CD14-positive monocyte (primary cell): ENCODE measurements at regions not wholly inside any gene's neighbourhood (a gene's known extent, or its start where the extent isn't known, plus 50 kb on each side); places are given as distances from the start of the nearest gene placed in this dataset.

Source experiments
- DNase-seq, 3 donors: peaks; one replicate each; pipeline ENCODE4 v3.0.0-alpha.2; 2011 to 2022
- H2AFZ ChIP-seq: 2 replicates; pipeline ENCODE4 v1.6.0; 2012; ENCODE audit warnings: mild to moderate bottlenecking, low read depth, low read length, inconsistent platforms; ENCODE audit not compliant: insufficient read depth, poor library complexity, severe bottlenecking
- H3K27ac ChIP-seq, 2 donors: 1 replicate in 1 of 2; 2 replicates in 1 of 2; pipeline ENCODE4 v1.5.1; 2012 to 2013; ENCODE audit warnings: low read length in 2 of 2, control low read depth in 1 of 2, inconsistent platforms in 1 of 2, low read depth in 1 of 2, mild to moderate bottlenecking in 1 of 2
- H3K27me3 ChIP-seq, 2 donors: one replicate each; pipeline versions ENCODE4 v1.6.0 to v1.6.1; 2011 to 2013; ENCODE audit warnings: low read length in 2 of 2; ENCODE audit not compliant: control insufficient read depth in 2 of 2, insufficient read depth in 2 of 2
- H3K36me3 ChIP-seq, 2 donors: replicated peaks in 1 of 2; 1 replicate in 1 of 2; 2 replicates in 1 of 2; pipeline versions ENCODE4 v1.5.1 to v1.6.1; 2012 to 2013; ENCODE audit warnings: low read length in 2 of 2, control low read depth in 1 of 2, inconsistent platforms in 1 of 2, mild to moderate bottlenecking in 1 of 2; ENCODE audit not compliant: insufficient read depth in 2 of 2, control insufficient read depth in 1 of 2
- H3K4me1 ChIP-seq, 2 donors: 1 replicate in 1 of 2; 2 replicates in 1 of 2; pipeline versions ENCODE4 v1.5.1 to v1.6.1; 2012 to 2013; ENCODE audit warnings: low read length in 2 of 2, control low read depth in 1 of 2, inconsistent platforms in 1 of 2, mild to moderate bottlenecking in 1 of 2, moderate library complexity in 1 of 2; ENCODE audit not compliant: insufficient read depth in 2 of 2, control insufficient read depth in 1 of 2
- H3K4me2 ChIP-seq: replicated peaks from 2 replicates; pipeline ENCODE3; 2012; ENCODE audit warnings: low read length, moderate library complexity, mild to moderate bottlenecking; ENCODE audit not compliant: poor library complexity, severe bottlenecking; ENCODE audit errors: extremely low read depth
- H3K4me3 ChIP-seq, 3 experiments: fragments of 200-600 bp in 1 of 3; sonication (generic) in 1 of 3; replicated peaks in 1 of 3; 1 replicate in 2 of 3; 2 replicates in 1 of 3; pipeline ENCODE4 v1.5.1; 2011 to 2013; ENCODE audit warnings: low read length in 3 of 3, mild to moderate bottlenecking in 3 of 3, control low read depth in 2 of 3, low read depth in 2 of 3, inconsistent platforms in 1 of 3, moderate library complexity in 1 of 3
- H3K79me2 ChIP-seq: 2 replicates; pipeline ENCODE4 v1.6.0; 2012; ENCODE audit warnings: mild to moderate bottlenecking, control low read depth, inconsistent platforms, low read length, moderate library complexity; ENCODE audit not compliant: insufficient read depth
- H3K9ac ChIP-seq: 2 replicates; pipeline ENCODE4 v1.6.0; 2017; ENCODE audit warnings: low read length, mild to moderate bottlenecking; ENCODE audit not compliant: insufficient read depth, poor library complexity, severe bottlenecking
- H3K9me3 ChIP-seq, 2 donors: replicated peaks in 1 of 2; 1 replicate in 1 of 2; 2 replicates in 1 of 2; pipeline versions ENCODE4 v1.5.1 to v1.6.1; 2012 to 2013; ENCODE audit warnings: low read length in 2 of 2, control low read depth in 1 of 2; ENCODE audit not compliant: control insufficient read depth in 1 of 2, insufficient read depth in 1 of 2
- H4K20me1 ChIP-seq: 2 replicates; pipeline ENCODE4 v1.6.0; 2012; ENCODE audit warnings: mild to moderate bottlenecking, low read length, control low read depth, moderate library complexity; ENCODE audit not compliant: insufficient read depth
- H3K27ac Mint-ChIP-seq, 7 donors: one replicate each; pipeline ENCODE4 v1.8.0; 2020; ENCODE audit warnings: mild to moderate bottlenecking in 7 of 7, mixed read lengths in 7 of 7, moderate library complexity in 6 of 7, inconsistent platforms in 2 of 7
- H3K27me3 Mint-ChIP-seq, 3 donors: one replicate each; pipeline ENCODE4 v1.8.0; 2021 to 2022; ENCODE audit warnings: low read depth in 3 of 3, mild to moderate bottlenecking in 3 of 3, mixed read lengths in 3 of 3, moderate library complexity in 3 of 3, inconsistent platforms in 1 of 3
- H3K36me3 Mint-ChIP-seq, 2 donors: one replicate each; pipeline ENCODE4 v1.8.0; 2020; ENCODE audit warnings: mixed read lengths in 2 of 2, inconsistent platforms in 1 of 2, mild to moderate bottlenecking in 1 of 2
- H3K4me1 Mint-ChIP-seq: one replicate; pipeline ENCODE4 v1.8.0; 2020; ENCODE audit warnings: mild to moderate bottlenecking, mixed read lengths
- H3K4me3 Mint-ChIP-seq, 2 donors: one replicate each; pipeline ENCODE4 v1.8.0; 2020; ENCODE audit warnings: mild to moderate bottlenecking in 2 of 2, mixed read lengths in 2 of 2, moderate library complexity in 1 of 2
- H3K9me3 Mint-ChIP-seq, 7 donors: one replicate each; pipeline ENCODE4 v1.8.0; 2020 to 2022; ENCODE audit warnings: mixed read lengths in 7 of 7, mild to moderate bottlenecking in 6 of 7, moderate library complexity in 6 of 7, inconsistent platforms in 2 of 7
- CTCF ChIP-seq: fragments of 200-600 bp; IDR thresholded peaks from one replicate; pipeline ENCODE4 v1.8.0; 2022; ENCODE audit warnings: antibody characterized with exemption, mild to moderate bottlenecking
- WGBS: methylation state at CpG from one replicate; pipeline ENCODE4 v1.1.5; 2013; ENCODE audit warnings: missing lambda C conversion rate; ENCODE audit not compliant: insufficient coverage; 5-methylcytosine and 5-hydroxymethylcytosine counted together
- intact Hi-C, 2 donors: fragments of 100-400 bp; cut with micrococcal nuclease; formaldehyde crosslinking; loops; one replicate each; pipeline versions ENCODE4 v1.15.0 to v1.15.1; 2023

- H3K9me3 ChIP-seq = no peaks in the 10 kb centered on the region
- no peak for DNase-seq
- no peaks in the 10 kb centered on the region for H3K79me2 ChIP-seq
- intact Hi-C loops = no loop called here
- no peak for TF ChIP-seq CTCF
- H3K27ac ChIP-seq = no peak overlapping the region
- H3K4me2 ChIP-seq = no peak overlapping the region
- no peaks in the 10 kb centered on the region for H3K36me3 ChIP-seq
- no peak overlapping the region for H3K4me3 Mint-ChIP-seq
- H4K20me1 ChIP-seq = no peaks in the 10 kb centered on the region
- WGBS = no CpG with 5 or more reads among the region's 2 CpGs
- peaks cover 0 to 4% (median 0%) of the 10 kb centered on the region in 7 donors for H3K9me3 Mint-ChIP-seq
- no peak overlapping the region for H2AFZ ChIP-seq
- no peaks in the 10 kb centered on the region for H3K27me3 Mint-ChIP-seq
- no peak overlapping the region for H3K9ac ChIP-seq
- no peaks in the 10 kb centered on the region for H3K27me3 ChIP-seq
- H3K4me3 ChIP-seq = no peak overlapping the region
- no peaks in the 10 kb centered on the region for H3K4me1 ChIP-seq
- no peaks in the 10 kb centered on the region for H3K4me1 Mint-ChIP-seq
- no peak overlapping the region for H3K27ac Mint-ChIP-seq
- no peaks in the 10 kb centered on the region for H3K36me3 Mint-ChIP-seq
Measured at GRCh38 chr2:225787497-225787896, 388.0 kb downstream of the NYAP2 start.

GRCh38 chr2:225781991-225782390 lies 382.5 kb downstream of the NYAP2 start:
- no peaks in the 10 kb centered on the region for H3K4me1 Mint-ChIP-seq
- no peak overlapping the region for H3K27ac Mint-ChIP-seq
- no peaks in the 10 kb centered on the region for H3K27me3 ChIP-seq
- no peak for DNase-seq
- no peaks in the 10 kb centered on the region for H3K79me2 ChIP-seq
- H3K36me3 ChIP-seq = no peaks in the 10 kb centered on the region
- no peaks in the 10 kb centered on the region for H3K36me3 Mint-ChIP-seq
- H2AFZ ChIP-seq = no peak overlapping the region
- no peaks in the 10 kb centered on the region for H3K9me3 ChIP-seq
- 100% methylated on average over 1 of the region's 2 CpGs for WGBS
- H3K4me3 ChIP-seq = no peak overlapping the region
- no peak overlapping the region for H3K27ac ChIP-seq
- no peaks in the 10 kb centered on the region for H3K27me3 Mint-ChIP-seq
- no peak overlapping the region for H3K9ac ChIP-seq
- no peak overlapping the region for H3K4me2 ChIP-seq
- H3K9me3 Mint-ChIP-seq = peaks cover 0 to 5% (median 0%) of the 10 kb centered on the region in 7 donors
- intact Hi-C loops = no loop called here
- H3K4me1 ChIP-seq = no peaks in the 10 kb centered on the region
- no peak overlapping the region for H3K4me3 Mint-ChIP-seq
- H4K20me1 ChIP-seq = no peaks in the 10 kb centered on the region
- TF ChIP-seq CTCF = no peak
